ENCODE measurements at regions not wholly inside any gene's neighbourhood (a gene's known extent, or its start where the extent isn't known, plus 50 kb on each side); places are given as distances from the start of the nearest gene placed in this dataset.

GRCh38 chr6:122524056-122524455 is 52.4 kb upstream of the SERINC1 start:
- no peak for TF ChIP-seq CTCF (IDR thresholded peaks at IDR 0.05; ENCODE audit: low read depth, low read length)
- TF ChIP-seq MYC (IDR thresholded peaks at IDR 0.05; ENCODE audit: low read depth, low read length) = no peak

Data from NB4 (cell line).